ENCODE measurements at regions not wholly inside any gene's neighbourhood (a gene's known extent, or its start where the extent isn't known, plus 50 kb on each side); places are given as distances from the start of the nearest gene placed in this dataset.

GRCh38 chr10:3362394-3362793 lies 189.8 kb upstream of the PITRM1 start:
- TF ChIP-seq, protein P1, sequence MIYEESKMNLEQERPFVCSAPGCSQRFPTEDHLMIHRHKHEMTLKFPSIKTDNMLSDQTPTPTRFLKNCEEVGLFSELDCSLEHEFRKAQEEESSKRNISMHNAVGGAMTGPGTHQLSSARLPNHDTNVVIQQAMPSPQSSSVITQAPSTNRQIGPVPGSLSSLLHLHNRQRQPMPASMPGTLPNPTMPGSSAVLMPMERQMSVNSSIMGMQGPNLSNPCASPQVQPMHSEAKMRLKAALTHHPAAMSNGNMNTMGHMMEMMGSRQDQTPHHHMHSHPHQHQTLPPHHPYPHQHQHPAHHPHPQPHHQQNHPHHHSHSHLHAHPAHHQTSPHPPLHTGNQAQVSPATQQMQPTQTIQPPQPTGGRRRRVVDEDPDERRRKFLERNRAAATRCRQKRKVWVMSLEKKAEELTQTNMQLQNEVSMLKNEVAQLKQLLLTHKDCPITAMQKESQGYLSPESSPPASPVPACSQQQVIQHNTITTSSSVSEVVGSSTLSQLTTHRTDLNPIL (CRISPR knock-in tag; IDR thresholded peaks at IDR 0.05; ENCODE audit: low read depth) = no peak
- TF ChIP-seq BACH2 (CRISPR knock-in tag; IDR thresholded peaks at IDR 0.05; ENCODE audit: borderline replicate concordance) (no peak), GLIS3 (CRISPR knock-in tag; IDR thresholded peaks at IDR 0.05) (no peak)

GRCh38 chr10:3361640-3362039 lies 189.1 kb upstream of the PITRM1 start:
- no peak for ATAC-seq
- TF ChIP-seq TSHZ2 (CRISPR knock-in tag; IDR thresholded peaks at IDR 0.05) = no peak
- no peak for TF ChIP-seq ZNF565 (CRISPR knock-in tag; conservative IDR thresholded peaks at IDR 0.05; ENCODE audit: low read depth)

More at GRCh38 chr10:3362394-3362793, 189.8 kb upstream of the PITRM1 start:
- no peak for ATAC-seq

GRCh38 chr10:3357737-3358136 lies 185.2 kb upstream of the PITRM1 start:
- no peak for TF ChIP-seq ZNF8 (CRISPR knock-in tag; IDR thresholded peaks at IDR 0.05)
- TF ChIP-seq TSHZ2 (CRISPR knock-in tag; IDR thresholded peaks at IDR 0.05) = no peak
- ATAC-seq = no peak

GRCh38 chr10:3355536-3355935 lies 183.0 kb upstream of the PITRM1 start:
- TF ChIP-seq ZC3H10 (CRISPR knock-in tag; IDR thresholded peaks at IDR 0.05) (no peak), ZNF8 (CRISPR knock-in tag; IDR thresholded peaks at IDR 0.05) (no peak), PPARA (CRISPR knock-in tag; IDR thresholded peaks at IDR 0.05; ENCODE audit: borderline replicate concordance) (no peak)
- TF ChIP-seq, protein P2, sequence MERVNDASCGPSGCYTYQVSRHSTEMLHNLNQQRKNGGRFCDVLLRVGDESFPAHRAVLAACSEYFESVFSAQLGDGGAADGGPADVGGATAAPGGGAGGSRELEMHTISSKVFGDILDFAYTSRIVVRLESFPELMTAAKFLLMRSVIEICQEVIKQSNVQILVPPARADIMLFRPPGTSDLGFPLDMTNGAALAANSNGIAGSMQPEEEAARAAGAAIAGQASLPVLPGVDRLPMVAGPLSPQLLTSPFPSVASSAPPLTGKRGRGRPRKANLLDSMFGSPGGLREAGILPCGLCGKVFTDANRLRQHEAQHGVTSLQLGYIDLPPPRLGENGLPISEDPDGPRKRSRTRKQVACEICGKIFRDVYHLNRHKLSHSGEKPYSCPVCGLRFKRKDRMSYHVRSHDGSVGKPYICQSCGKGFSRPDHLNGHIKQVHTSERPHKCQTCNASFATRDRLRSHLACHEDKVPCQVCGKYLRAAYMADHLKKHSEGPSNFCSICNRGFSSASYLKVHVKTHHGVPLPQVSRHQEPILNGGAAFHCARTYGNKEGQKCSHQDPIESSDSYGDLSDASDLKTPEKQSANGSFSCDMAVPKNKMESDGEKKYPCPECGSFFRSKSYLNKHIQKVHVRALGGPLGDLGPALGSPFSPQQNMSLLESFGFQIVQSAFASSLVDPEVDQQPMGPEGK (CRISPR knock-in tag; IDR thresholded peaks at IDR 0.05; ENCODE audit: borderline replicate concordance) = no peak
- TF ChIP-seq, protein P3, sequence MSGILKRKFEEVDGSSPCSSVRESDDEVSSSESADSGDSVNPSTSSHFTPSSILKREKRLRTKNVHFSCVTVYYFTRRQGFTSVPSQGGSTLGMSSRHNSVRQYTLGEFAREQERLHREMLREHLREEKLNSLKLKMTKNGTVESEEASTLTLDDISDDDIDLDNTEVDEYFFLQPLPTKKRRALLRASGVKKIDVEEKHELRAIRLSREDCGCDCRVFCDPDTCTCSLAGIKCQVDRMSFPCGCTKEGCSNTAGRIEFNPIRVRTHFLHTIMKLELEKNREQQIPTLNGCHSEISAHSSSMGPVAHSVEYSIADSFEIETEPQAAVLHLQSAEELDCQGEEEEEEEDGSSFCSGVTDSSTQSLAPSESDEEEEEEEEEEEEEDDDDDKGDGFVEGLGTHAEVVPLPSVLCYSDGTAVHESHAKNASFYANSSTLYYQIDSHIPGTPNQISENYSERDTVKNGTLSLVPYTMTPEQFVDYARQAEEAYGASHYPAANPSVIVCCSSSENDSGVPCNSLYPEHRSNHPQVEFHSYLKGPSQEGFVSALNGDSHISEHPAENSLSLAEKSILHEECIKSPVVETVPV (CRISPR knock-in tag; IDR thresholded peaks at IDR 0.05) = no peak
- no peak for ATAC-seq

GRCh38 chr10:3354174-3354900 lies 181.8 kb upstream of the PITRM1 start:
- ATAC-seq = no peak
- no peak for TF ChIP-seq ZNF8 (CRISPR knock-in tag; IDR thresholded peaks at IDR 0.05)
- TF ChIP-seq OSR1 (CRISPR knock-in tag; IDR thresholded peaks at IDR 0.05) = no peak

- no peak for ATAC-seq
- TF ChIP-seq POU6F1 (CRISPR knock-in tag; IDR thresholded peaks at IDR 0.05; ENCODE audit: borderline replicate concordance, low read depth) (no peak), ZFP30 (CRISPR knock-in tag; IDR thresholded peaks at IDR 0.05) (no peak), GLIS3 (CRISPR knock-in tag; IDR thresholded peaks at IDR 0.05) (no peak), TOX (CRISPR knock-in tag; IDR thresholded peaks at IDR 0.05; ENCODE audit: borderline replicate concordance) (no peak), ARNTL (CRISPR knock-in tag; IDR thresholded peaks at IDR 0.05; ENCODE audit: borderline replicate concordance, low read depth) (no peak), CSDC2 (CRISPR knock-in tag; IDR thresholded peaks at IDR 0.05) (no peak), ESRRG (CRISPR knock-in tag; IDR thresholded peaks at IDR 0.05) (no peak), ISL1 (CRISPR knock-in tag; IDR thresholded peaks at IDR 0.05) (no peak), BACH2 (CRISPR knock-in tag; IDR thresholded peaks at IDR 0.05; ENCODE audit: borderline replicate concordance) (no peak), OSR1 (CRISPR knock-in tag; IDR thresholded peaks at IDR 0.05) (no peak)
- TF ChIP-seq, protein P1 (CRISPR knock-in tag; IDR thresholded peaks at IDR 0.05; ENCODE audit: low read depth) = no peak
These were observed 180.7 kb upstream of the PITRM1 start for GRCh38 chr10:3353235-3353634.
